ENCODE measurements at regions not wholly inside any gene's neighbourhood (a gene's known extent, or its start where the extent isn't known, plus 50 kb on each side); places are given as distances from the start of the nearest gene placed in this dataset.

- TF ChIP-seq POLR2A (IDR thresholded peaks at IDR 0.05), result no peak
- no peak for TF ChIP-seq CTCF (IDR thresholded peaks at IDR 0.05)
- no peak for TF ChIP-seq POLR2AphosphoS5 (IDR thresholded peaks at IDR 0.05)
Observed at GRCh38 chr4:138414202-138414601, 172.1 kb upstream of the SLC7A11 start.
